ENCODE measurements at regions not wholly inside any gene's neighbourhood (a gene's known extent, or its start where the extent isn't known, plus 50 kb on each side); places are given as distances from the start of the nearest gene placed in this dataset.
"Not testable (repeated sequence)": the region's sequence is repeated elsewhere in the genome, so short reads cannot be mapped to it uniquely, and the experiment has no call there.

GRCh38 chr9:135178498-135178897 is 91.0 kb downstream of the OLFM1 start:
- no peak overlapping the region for H3K27ac ChIP-seq
- intact Hi-C loops (cut with DNase I; ENCODE audit: low total_unique reads), result no loop called here
- H3K27me3 ChIP-seq, result no peaks in the 10 kb centered on the region
- no peaks in the 10 kb centered on the region for H3K36me3 ChIP-seq
- H3K9me3 ChIP-seq, result no peaks in the 10 kb centered on the region
- no peaks in the 10 kb centered on the region for H3K4me1 ChIP-seq
- TF ChIP-seq CTCF (IDR thresholded peaks at IDR 0.05 in 4 of 5, conservative IDR thresholded peaks at IDR 0.05 in 1 of 5) (no peak), POLR2A (IDR thresholded peaks at IDR 0.05) (no peak)
- ATAC-seq (no peak), DNase-seq (no peak)
- in situ Hi-C loops (cut with MboI; ENCODE audit: low sequenced_read_pairs in 4 of 4), result no loop called here
- H3K4me3 ChIP-seq, result no peak overlapping the region

DNA sequence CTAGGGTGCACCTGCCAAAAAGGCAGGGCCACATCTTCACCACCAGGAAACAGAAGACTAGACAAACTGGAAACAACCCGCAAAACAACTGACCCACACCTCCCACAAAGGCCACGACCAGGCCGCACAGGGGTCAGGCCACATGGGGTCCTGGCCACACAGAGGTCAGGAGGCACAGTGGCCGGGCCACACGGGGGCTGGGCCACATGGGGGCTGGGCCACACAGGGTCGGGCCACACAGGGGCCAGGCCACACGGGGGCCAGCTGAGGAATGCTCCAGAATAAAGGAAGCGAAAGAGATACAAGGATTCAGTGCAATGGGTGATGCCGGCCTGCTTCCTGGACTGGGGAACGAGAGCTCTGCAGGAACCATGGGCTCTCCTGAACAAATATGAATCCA is 91.6 kb downstream of the OLFM1 start:
- H3K4me3 ChIP-seq, result no peak overlapping the region
- ATAC-seq, result no peak
- H3K27me3 ChIP-seq, result peaks cover 2 to 4% (median 3%) of the 10 kb centered on the region in 3 donors
- H3K36me3 ChIP-seq, result no peaks in the 10 kb centered on the region
- intact Hi-C loops (cut with DNase I; ENCODE audit: low total_unique reads) (no loop called here), in situ Hi-C loops (cut with MboI; ENCODE audit: low sequenced_read_pairs in 4 of 4) (no loop called here)
- no peak for DNase-seq
- no peak overlapping the region for H3K27ac ChIP-seq
- TF ChIP-seq POLR2A (IDR thresholded peaks at IDR 0.05) (no peak), CTCF (IDR thresholded peaks at IDR 0.05 in 4 of 5, conservative IDR thresholded peaks at IDR 0.05 in 1 of 5) (no peak)
- H3K4me1 ChIP-seq, result no peaks in the 10 kb centered on the region
- H3K9me3 ChIP-seq, result no peaks in the 10 kb centered on the region

DNA sequence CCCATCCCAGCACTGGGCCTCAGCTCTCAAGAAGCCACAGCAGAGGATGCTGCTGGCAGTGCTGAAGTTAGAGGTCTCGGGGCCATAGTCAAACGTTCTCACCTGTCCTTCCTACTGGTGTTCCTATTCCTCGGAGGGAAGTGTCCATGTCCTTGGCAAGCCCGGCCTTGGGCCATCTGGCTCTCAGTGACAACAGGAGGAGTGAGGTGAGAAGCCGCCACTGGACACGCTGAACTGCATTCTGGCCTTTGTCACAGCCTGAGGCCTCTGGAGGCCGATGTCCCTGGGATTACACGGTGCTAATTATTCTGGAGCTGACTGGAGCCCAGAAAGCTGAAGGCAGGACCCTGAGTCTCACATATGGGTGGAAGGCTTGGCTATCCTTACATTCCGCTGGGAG is 92.5 kb downstream of the OLFM1 start:
- Histone ChIP-seq H3K27me3 (peaks cover 7 to 10% (median 10%) of the 10 kb centered on the region in 3 donors), H3K4me3 (no peak overlapping the region), H3K4me1 (no peaks in the 10 kb centered on the region), H3K27ac (no peak overlapping the region), H3K9me3 (no peaks in the 10 kb centered on the region), H3K36me3 (no peaks in the 10 kb centered on the region)
- no peak for ATAC-seq
- intact Hi-C loops (cut with DNase I; ENCODE audit: low total_unique reads), result no loop called here
- in situ Hi-C loops (cut with MboI; ENCODE audit: low sequenced_read_pairs in 4 of 4), result no loop called here
- TF ChIP-seq POLR2A (IDR thresholded peaks at IDR 0.05) (no peak), CTCF (IDR thresholded peaks at IDR 0.05 in 4 of 5, conservative IDR thresholded peaks at IDR 0.05 in 1 of 5) (no peak)
- DNase-seq, result no peak

- no peak for DNase-seq
- H3K36me3 ChIP-seq, result no peaks in the 10 kb centered on the region
- H3K4me3 ChIP-seq, result no peak overlapping the region
- peaks cover 13 to 16% (median 16%) of the 10 kb centered on the region in 3 donors for H3K27me3 ChIP-seq
- H3K9me3 ChIP-seq, result no peaks in the 10 kb centered on the region
- no peak overlapping the region for H3K27ac ChIP-seq
- intact Hi-C loops (cut with DNase I; ENCODE audit: low total_unique reads) (no loop called here), in situ Hi-C loops (cut with MboI; ENCODE audit: low sequenced_read_pairs in 4 of 4) (no loop called here)
- no peaks in the 10 kb centered on the region for H3K4me1 ChIP-seq
- no peak for ATAC-seq
- no peak for TF ChIP-seq CTCF (IDR thresholded peaks at IDR 0.05 in 4 of 5, conservative IDR thresholded peaks at IDR 0.05 in 1 of 5)
- no peak for TF ChIP-seq POLR2A (IDR thresholded peaks at IDR 0.05)
Measured at GRCh38 chr9:135180586-135180985, 93.1 kb downstream of the OLFM1 start.

- no peak overlapping the region for H3K27ac ChIP-seq
- H3K4me1 ChIP-seq, result no peaks in the 10 kb centered on the region
- H3K9me3 ChIP-seq, result no peaks in the 10 kb centered on the region
- no peak overlapping the region for H3K4me3 ChIP-seq
- TF ChIP-seq POLR2A (IDR thresholded peaks at IDR 0.05) (no peak), CTCF (IDR thresholded peaks at IDR 0.05 in 4 of 5, conservative IDR thresholded peaks at IDR 0.05 in 1 of 5) (no peak)
- ATAC-seq (no peak), DNase-seq (no peak)
- intact Hi-C loops (cut with DNase I; ENCODE audit: low total_unique reads) (no loop called here), in situ Hi-C loops (cut with MboI; ENCODE audit: low sequenced_read_pairs in 4 of 4) (no loop called here)
- no peaks in the 10 kb centered on the region for H3K36me3 ChIP-seq
- peaks cover 20 to 24% (median 21%) of the 10 kb centered on the region in 3 donors for H3K27me3 ChIP-seq
Measured at GRCh38 chr9:135181336-135181735, 93.9 kb downstream of the OLFM1 start.

GRCh38 chr9:135181841-135182240 is 94.4 kb downstream of the OLFM1 start:
- in situ Hi-C loops (cut with MboI; ENCODE audit: low sequenced_read_pairs in 4 of 4); H3K4me3 ChIP-seq; ATAC-seq; H3K4me1 ChIP-seq; H3K27ac ChIP-seq; intact Hi-C loops (cut with DNase I; ENCODE audit: low total_unique reads); H3K9me3 ChIP-seq; H3K36me3 ChIP-seq; DNase-seq: not testable (repeated sequence)
- peaks cover 23 to 27% (median 26%) of the 10 kb centered on the region in 3 donors for H3K27me3 ChIP-seq

Measured in gastrocnemius medialis (tissue), 4 donors.